Mesenchymal stem cell (in vitro differentiated cells and primary cell): ENCODE measurements at regions not wholly inside any gene's neighbourhood (a gene's known extent, or its start where the extent isn't known, plus 50 kb on each side); places are given as distances from the start of the nearest gene placed in this dataset.
"Not testable (repeated sequence)": the region's sequence is repeated elsewhere in the genome, so short reads cannot be mapped to it uniquely, and the experiment has no call there.

Experiments used
- DNase-seq: peaks from one replicate; pipeline ENCODE4 v3.0.0-alpha.2; 2013
- H2AFZ ChIP-seq: one replicate; pipeline ENCODE4 v1.6.1; 2013; ENCODE audit warnings: low read depth, mild to moderate bottlenecking, control low read depth, inconsistent platforms, low read length, moderate library complexity
- H2AK5ac ChIP-seq: 2 replicates; pipeline ENCODE4 v1.6.1; 2013; ENCODE audit warnings: low read length, moderate library complexity, mild to moderate bottlenecking, inconsistent platforms; ENCODE audit not compliant: severe bottlenecking
- H2BK120ac ChIP-seq: one replicate; pipeline ENCODE4 v1.6.1; 2013; ENCODE audit warnings: low read depth, mild to moderate bottlenecking, inconsistent platforms, low read length, moderate library complexity
- H2BK12ac ChIP-seq, 2 experiments: one replicate each; pipeline ENCODE4 v1.6.1; 2013; ENCODE audit warnings: inconsistent platforms in 2 of 2, low read length in 2 of 2, mild to moderate bottlenecking in 2 of 2, moderate library complexity in 2 of 2, control low read depth in 1 of 2
- H2BK15ac ChIP-seq: one replicate; pipeline ENCODE4 v1.6.1; 2013; ENCODE audit warnings: mild to moderate bottlenecking, low read depth, inconsistent platforms; ENCODE audit not compliant: poor library complexity, severe bottlenecking
- H2BK5ac ChIP-seq: 2 replicates; pipeline ENCODE4 v1.6.1; 2013; ENCODE audit warnings: low read depth, mild to moderate bottlenecking, low read length, control low read depth, inconsistent platforms; ENCODE audit not compliant: poor library complexity, severe bottlenecking
- H3K14ac ChIP-seq, 2 experiments: one replicate each; pipeline ENCODE4 v1.6.1; 2013; ENCODE audit warnings: inconsistent platforms in 2 of 2, low read length in 2 of 2, control low read depth in 1 of 2, mild to moderate bottlenecking in 1 of 2, moderate library complexity in 1 of 2
- H3K18ac ChIP-seq, 2 experiments: one replicate each; pipeline ENCODE4 v1.6.1; 2013; ENCODE audit warnings: inconsistent platforms in 2 of 2, low read length in 2 of 2, control low read depth in 1 of 2, low read depth in 1 of 2, mild to moderate bottlenecking in 1 of 2
- H3K23ac ChIP-seq, 2 experiments: one replicate each; pipeline ENCODE4 v1.6.1; 2013; ENCODE audit warnings: inconsistent platforms in 2 of 2, low read length in 2 of 2, mild to moderate bottlenecking in 2 of 2, moderate library complexity in 2 of 2, control low read depth in 1 of 2
- H3K27ac ChIP-seq: 2 replicates; pipeline ENCODE4 v1.5.1; 2013; ENCODE audit warnings: mild to moderate bottlenecking, moderate library complexity, low read length, control low read depth, inconsistent platforms; ENCODE audit not compliant: poor library complexity, severe bottlenecking
- H3K27me3 ChIP-seq, 2 experiments: 2 replicates each; pipeline versions ENCODE4 v1.6.1 to v1.7.0; 2013; ENCODE audit warnings: low read length in 2 of 2, mild to moderate bottlenecking in 2 of 2, moderate library complexity in 2 of 2, control low read depth in 1 of 2, inconsistent platforms in 1 of 2; ENCODE audit not compliant: control insufficient read depth in 1 of 2, insufficient read depth in 1 of 2
- H3K36me3 ChIP-seq, 2 experiments: 2 replicates each; pipeline versions ENCODE4 v1.6.1 to v1.7.0; 2013; ENCODE audit warnings: low read length in 2 of 2, control low read depth in 1 of 2, inconsistent platforms in 1 of 2, low read depth in 1 of 2, mild to moderate bottlenecking in 1 of 2; ENCODE audit not compliant: insufficient read depth in 2 of 2, control insufficient read depth in 1 of 2
- H3K4ac ChIP-seq, 2 experiments: one replicate each; pipeline ENCODE4 v1.6.1; 2013; ENCODE audit warnings: inconsistent platforms in 2 of 2, low read length in 2 of 2, mild to moderate bottlenecking in 2 of 2, moderate library complexity in 2 of 2, control low read depth in 1 of 2, low read depth in 1 of 2
- H3K4me1 ChIP-seq: 2 replicates; pipeline ENCODE4 v1.6.1; 2013; ENCODE audit warnings: low read depth, low read length, control low read depth; ENCODE audit not compliant: control insufficient read depth, insufficient read depth
- H3K4me2 ChIP-seq: 2 replicates; pipeline ENCODE4 v1.6.1; 2013; ENCODE audit warnings: low read length, mild to moderate bottlenecking, inconsistent platforms; ENCODE audit not compliant: poor library complexity, severe bottlenecking
- H3K4me3 ChIP-seq, 2 experiments: 2 replicates each; pipeline versions ENCODE4 v1.5.1 to v1.7.0; 2013; ENCODE audit warnings: low read length in 2 of 2, mild to moderate bottlenecking in 2 of 2, control low read depth in 1 of 2, low read depth in 1 of 2; ENCODE audit not compliant: insufficient read depth in 1 of 2
- H3K79me1 ChIP-seq: replicated peaks from 2 replicates; pipeline ENCODE4 v1.6.1; 2013; ENCODE audit warnings: mild to moderate bottlenecking, control low read depth, low read length, inconsistent platforms; ENCODE audit not compliant: poor library complexity, severe bottlenecking
- H3K9ac ChIP-seq: 2 replicates; pipeline ENCODE4 v1.7.0; 2013; ENCODE audit warnings: mild to moderate bottlenecking, low read length, moderate library complexity
- H3K9me3 ChIP-seq: 2 replicates; pipeline ENCODE4 v1.7.0; 2013; ENCODE audit warnings: mild to moderate bottlenecking, low read length; ENCODE audit not compliant: control insufficient read depth
- H4K8ac ChIP-seq: one replicate; pipeline ENCODE4 v1.6.1; 2013; ENCODE audit warnings: inconsistent platforms, mild to moderate bottlenecking, low read length, moderate library complexity
- H4K91ac ChIP-seq: one replicate; pipeline ENCODE4 v1.6.1; 2013; ENCODE audit warnings: mild to moderate bottlenecking, low read length, inconsistent platforms
- WGBS: methylation state at CpG from one replicate; pipeline ENCODE4 v1.1.7; 2013; ENCODE audit warnings: mixed read lengths; 5-methylcytosine and 5-hydroxymethylcytosine counted together

DNA sequence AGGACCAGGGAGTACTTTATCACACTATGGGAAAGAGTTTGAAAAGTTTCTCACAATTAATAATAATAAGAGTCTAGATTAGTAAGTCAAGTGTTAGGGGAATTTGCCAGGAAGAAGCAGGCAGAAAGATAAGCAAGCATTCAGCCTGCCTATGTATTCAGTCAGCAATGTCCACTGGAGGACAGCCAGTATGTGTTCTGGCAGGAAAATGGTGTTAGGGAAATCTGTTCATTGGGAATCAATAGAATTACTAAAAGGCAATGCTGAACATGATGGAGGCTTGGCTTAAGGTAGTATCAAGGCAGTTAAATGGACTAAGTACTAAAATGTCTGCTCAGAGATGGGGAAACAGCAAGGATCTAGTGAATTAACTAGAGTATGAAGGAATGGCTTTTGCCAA is 221.2 kb downstream of the PPP4R3C start:
- Histone ChIP-seq H2BK5ac (no peak overlapping the region), H2BK12ac (no peak overlapping the region), H2AK5ac (no peak overlapping the region), H3K4me1 (no peaks in the 10 kb centered on the region), H2AFZ (no peak overlapping the region), H3K27ac (no peak overlapping the region), H4K8ac (no peak overlapping the region), H3K4me3 (no peak overlapping the region), H2BK15ac (no peak overlapping the region), H4K91ac (no peak overlapping the region), H3K14ac (no peak overlapping the region), H3K9ac (no peak overlapping the region), H3K9me3 (no peaks in the 10 kb centered on the region), H3K36me3 (no peaks in the 10 kb centered on the region), H3K4me2 (no peak overlapping the region), H3K79me1 (no peaks in the 10 kb centered on the region), H3K23ac (no peak overlapping the region), H3K27me3 (no peaks in the 10 kb centered on the region), H2BK120ac (no peak overlapping the region), H3K18ac (no peak overlapping the region), H3K4ac (no peak overlapping the region)
- DNase-seq: no peak

DNA sequence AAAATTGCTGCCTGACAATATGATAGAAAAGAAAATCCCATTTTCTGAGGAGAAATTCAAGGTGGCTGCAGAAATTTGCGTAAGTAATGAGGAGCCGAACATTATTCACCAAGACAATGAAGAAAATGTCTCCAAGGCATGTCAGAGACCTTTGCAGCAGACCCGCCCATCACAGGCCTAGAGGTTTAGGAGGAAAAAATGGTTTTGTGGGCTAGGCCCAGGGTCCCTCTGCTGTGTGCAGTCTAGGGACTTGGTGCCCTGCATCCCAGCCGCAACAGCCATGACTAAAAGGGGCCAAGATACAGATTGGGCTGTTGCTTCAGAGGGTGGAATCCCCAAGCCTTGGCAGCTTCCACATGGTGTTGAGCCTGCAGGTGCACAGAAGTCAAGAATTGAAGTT is 223.1 kb downstream of the PPP4R3C start:
- not testable (repeated sequence) for H2AK5ac ChIP-seq, H3K23ac ChIP-seq, H3K18ac ChIP-seq, H3K27ac ChIP-seq, H3K4me1 ChIP-seq, H2AFZ ChIP-seq, H2BK15ac ChIP-seq, H3K4ac ChIP-seq, H2BK5ac ChIP-seq, H3K9me3 ChIP-seq, H3K4me2 ChIP-seq, H3K36me3 ChIP-seq, H3K27me3 ChIP-seq, H3K4me3 ChIP-seq, H3K14ac ChIP-seq, H3K9ac ChIP-seq, H2BK120ac ChIP-seq, DNase-seq, H3K79me1 ChIP-seq, H2BK12ac ChIP-seq, H4K8ac ChIP-seq, H4K91ac ChIP-seq
- 95% methylated on average over 4 of the region's 4 CpGs for WGBS

DNA sequence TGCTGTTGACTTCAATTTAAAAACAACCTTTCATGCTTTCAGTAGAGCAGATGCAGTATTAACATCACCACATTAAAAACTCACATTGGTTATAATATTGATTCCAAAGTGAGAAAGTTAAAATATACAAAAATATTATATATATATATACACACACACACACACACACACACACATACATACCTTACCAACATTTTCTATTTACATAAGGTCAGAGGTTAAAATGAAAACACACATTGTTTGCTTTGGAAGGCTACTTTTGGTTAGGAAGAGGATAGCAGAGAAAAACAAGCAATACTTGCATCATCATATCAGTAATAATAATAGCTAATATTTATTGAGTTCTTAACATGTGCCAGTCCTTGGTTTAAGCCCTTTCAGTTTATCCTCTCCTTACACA is 226.5 kb downstream of the PPP4R3C start:
- Histone ChIP-seq H3K36me3 (no peaks in the 10 kb centered on the region), H2BK5ac (no peak overlapping the region), H3K9me3 (no peaks in the 10 kb centered on the region), H3K4me3 (no peak overlapping the region), H2AK5ac (no peak overlapping the region), H3K14ac (no peak overlapping the region), H3K4me1 (no peaks in the 10 kb centered on the region), H2AFZ (no peak overlapping the region), H2BK15ac (no peak overlapping the region), H4K8ac (no peak overlapping the region), H3K27ac (no peak overlapping the region), H3K18ac (no peak overlapping the region), H3K9ac (no peak overlapping the region), H4K91ac (no peak overlapping the region), H2BK120ac (no peak overlapping the region), H3K79me1 (no peaks in the 10 kb centered on the region), H3K23ac (no peak overlapping the region), H3K4ac (no peak overlapping the region), H3K27me3 (no peaks in the 10 kb centered on the region), H2BK12ac (no peak overlapping the region), H3K4me2 (no peak overlapping the region)
- DNase-seq: no peak

DNA sequence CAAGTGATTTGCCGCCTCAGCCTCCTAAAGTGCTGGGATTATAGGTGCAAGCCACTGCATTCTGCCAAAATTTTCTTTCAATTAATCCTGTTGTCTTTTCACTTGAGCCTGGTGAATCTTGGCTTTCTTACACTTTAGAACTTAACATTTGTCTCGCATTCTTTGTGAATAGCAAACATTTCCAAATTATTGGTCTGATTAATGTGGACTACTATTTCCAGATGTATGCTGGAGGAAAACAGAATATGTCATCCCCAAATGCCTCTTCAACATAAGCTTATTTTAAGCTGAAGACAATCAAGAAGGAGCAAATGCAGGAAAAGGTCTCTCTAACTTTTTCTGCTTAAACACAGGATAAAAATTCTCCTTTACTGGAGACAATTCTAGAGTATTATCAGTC is 233.4 kb downstream of the PPP4R3C start:
- H2BK15ac ChIP-seq: no peak overlapping the region
- no peak overlapping the region for H2AK5ac ChIP-seq
- no peaks in the 10 kb centered on the region for H3K79me1 ChIP-seq
- no peaks in the 10 kb centered on the region for H3K27me3 ChIP-seq
- no peak overlapping the region for H3K23ac ChIP-seq
- H3K18ac ChIP-seq: no peak overlapping the region
- H2BK12ac ChIP-seq: no peak overlapping the region
- no peak overlapping the region for H4K91ac ChIP-seq
- H3K36me3 ChIP-seq: no peaks in the 10 kb centered on the region
- no peak overlapping the region for H3K14ac ChIP-seq
- no peak overlapping the region for H3K9ac ChIP-seq
- H3K4me2 ChIP-seq: no peak overlapping the region
- H3K27ac ChIP-seq: no peak overlapping the region
- no peak for DNase-seq
- no peak overlapping the region for H4K8ac ChIP-seq
- H2BK120ac ChIP-seq: no peak overlapping the region
- no peak overlapping the region for H2AFZ ChIP-seq
- WGBS: 75% methylated on average over 1 of the region's 2 CpGs
- no peak overlapping the region for H2BK5ac ChIP-seq
- no peaks in the 10 kb centered on the region for H3K4me1 ChIP-seq
- no peaks in the 10 kb centered on the region for H3K9me3 ChIP-seq
- H3K4me3 ChIP-seq: no peak overlapping the region
- H3K4ac ChIP-seq: no peak overlapping the region
